NT2/D1 (cell line): ENCODE measurements at regions not wholly inside any gene's neighbourhood (a gene's known extent, or its start where the extent isn't known, plus 50 kb on each side); places are given as distances from the start of the nearest gene placed in this dataset.

Source experiments
- SUZ12 ChIP-seq: IDR thresholded peaks from 2 replicates; pipeline ENCODE4 v1.6.1; 2011; ENCODE audit not compliant: insufficient read length, insufficient read depth; ENCODE audit errors: extremely low read depth
- YY1 ChIP-seq: IDR thresholded peaks from 2 replicates; pipeline ENCODE4 v1.6.1; 2011; ENCODE audit not compliant: insufficient read length, insufficient read depth

- no peak for TF ChIP-seq YY1
- no peak for TF ChIP-seq SUZ12
These were observed 796.0 kb upstream of the TSPY4 start for GRCh38 chrY:8541306-8541705.
